ENCODE measurements at regions not wholly inside any gene's neighbourhood (a gene's known extent, or its start where the extent isn't known, plus 50 kb on each side); places are given as distances from the start of the nearest gene placed in this dataset.
A peak's percentile ranks its signal among the peaks of the same experiment; 100 is the strongest.

- no peak for DNase-seq
Observed at GRCh38 chr2:22882011-22882410, 503.0 kb upstream of the KLHL29 start.

- DNase-seq = no peak
Observed at GRCh38 chr2:22882643-22883042, 502.3 kb upstream of the KLHL29 start.

GRCh38 chr2:22883054-22883453 lies 501.9 kb upstream of the KLHL29 start:
- DNase-seq = no peak

GRCh38 chr2:22885245-22885644 lies 499.7 kb upstream of the KLHL29 start:
- DNase-seq = no peak

GRCh38 chr2:22887426-22887825 lies 497.6 kb upstream of the KLHL29 start:
- DNase-seq = no peak

- DNase-seq = no peak
Observed at GRCh38 chr2:22887845-22888244, 497.1 kb upstream of the KLHL29 start.

GRCh38 chr2:22890132-22890531 lies 494.8 kb upstream of the KLHL29 start:
- DNase-seq = peak; percentile 89

- DNase-seq = no peak
Observed at GRCh38 chr2:22893761-22894517, 491.0 kb upstream of the KLHL29 start.

GRCh38 chr2:22894761-22895160 lies 490.2 kb upstream of the KLHL29 start:
- no peak for DNase-seq

GRCh38 chr2:22897428-22897827 lies 487.6 kb upstream of the KLHL29 start:
- DNase-seq = no peak

- DNase-seq = no peak
Observed at GRCh38 chr2:22900674-22901073, 484.3 kb upstream of the KLHL29 start.

GRCh38 chr2:22901471-22902179 lies 483.4 kb upstream of the KLHL29 start:
- DNase-seq = no peak

- peak; percentile 20 for DNase-seq
Observed at GRCh38 chr2:22902180-22902550, 482.8 kb upstream of the KLHL29 start.

- DNase-seq = no peak
Observed at GRCh38 chr2:22902662-22903165, 482.3 kb upstream of the KLHL29 start.

- no peak for DNase-seq
Observed at GRCh38 chr2:22903616-22904015, 481.4 kb upstream of the KLHL29 start.

GRCh38 chr2:22904126-22904684 lies 480.8 kb upstream of the KLHL29 start:
- no peak for DNase-seq

GRCh38 chr2:22907330-22907729 lies 477.6 kb upstream of the KLHL29 start:
- no peak for DNase-seq

- no peak for DNase-seq
Observed at GRCh38 chr2:22912398-22912797, 472.6 kb upstream of the KLHL29 start.

GRCh38 chr2:22929998-22930397 lies 455.0 kb upstream of the KLHL29 start:
- no peak for DNase-seq

GRCh38 chr2:22930781-22931180 lies 454.2 kb upstream of the KLHL29 start:
- DNase-seq = no peak

- no peak for DNase-seq
Observed at GRCh38 chr2:22932288-22932687, 452.7 kb upstream of the KLHL29 start.

GRCh38 chr2:22934747-22935146 lies 450.2 kb upstream of the KLHL29 start:
- DNase-seq = no peak

GRCh38 chr2:22942441-22942840 lies 442.5 kb upstream of the KLHL29 start:
- no peak for DNase-seq

- no peak for DNase-seq
Observed at GRCh38 chr2:22944143-22944542, 440.8 kb upstream of the KLHL29 start.

All from NCI-H446 treated with DMSO at 0.1 percent for 48 hours (cell line).